ENCODE measurements at regions not wholly inside any gene's neighbourhood (a gene's known extent, or its start where the extent isn't known, plus 50 kb on each side); places are given as distances from the start of the nearest gene placed in this dataset.

DNA sequence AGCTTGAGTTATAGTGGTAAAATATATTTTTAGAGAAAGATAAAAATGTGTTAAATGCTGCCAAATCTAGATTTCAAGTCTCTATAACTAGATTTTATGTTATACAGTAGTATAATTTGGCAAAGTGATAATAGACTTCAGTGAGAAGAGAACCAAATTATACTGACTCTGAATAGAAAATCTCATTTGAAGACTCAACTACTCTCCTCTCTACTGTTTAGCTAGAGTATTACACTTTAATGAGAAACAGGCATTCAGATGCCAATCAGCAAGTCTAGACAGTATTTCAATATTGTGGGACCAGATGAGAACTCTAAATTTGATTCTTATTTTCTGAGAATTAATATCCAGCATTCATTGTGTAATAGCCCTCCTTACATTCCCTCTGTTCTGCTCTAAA is 311.2 kb downstream of the SLITRK5 start:
- Histone ChIP-seq H4K20me1 (ENCODE audit: insufficient read depth, low read depth, low read length) (no peaks in the 10 kb centered on the region), H2AFZ (ENCODE audit: low read length) (peak overlapping the region; percentile 79), H3K9ac (ENCODE audit: low read length) (no peak overlapping the region), H3K27ac (ENCODE audit: low read length) (no peak overlapping the region), H3K36me3 (ENCODE audit: insufficient read depth, low read length) (0 out of 2 replicates have a peak, but pooled peaks cover 2% of the 10 kb centered on the region), H3K9me3 (ENCODE audit: low read length) (peaks cover 6% of the 10 kb centered on the region), H3K4me1 (ENCODE audit: low read length) (no peaks in the 10 kb centered on the region), H3K4me3 (ENCODE audit: low read length) (no peak overlapping the region), H3K27me3 (ENCODE audit: low read length) (no peaks in the 10 kb centered on the region), H3K4me2 (ENCODE audit: low read depth, low read length, poor library complexity, severe bottlenecking) (no peak overlapping the region), H3K79me2 (ENCODE audit: low read length) (no peaks in the 10 kb centered on the region), H3K9me2 (replicated peaks; ENCODE audit: insufficient read depth, low read length) (no peaks in the 10 kb centered on the region)
- DNase-seq: peak; percentile 36

DNA sequence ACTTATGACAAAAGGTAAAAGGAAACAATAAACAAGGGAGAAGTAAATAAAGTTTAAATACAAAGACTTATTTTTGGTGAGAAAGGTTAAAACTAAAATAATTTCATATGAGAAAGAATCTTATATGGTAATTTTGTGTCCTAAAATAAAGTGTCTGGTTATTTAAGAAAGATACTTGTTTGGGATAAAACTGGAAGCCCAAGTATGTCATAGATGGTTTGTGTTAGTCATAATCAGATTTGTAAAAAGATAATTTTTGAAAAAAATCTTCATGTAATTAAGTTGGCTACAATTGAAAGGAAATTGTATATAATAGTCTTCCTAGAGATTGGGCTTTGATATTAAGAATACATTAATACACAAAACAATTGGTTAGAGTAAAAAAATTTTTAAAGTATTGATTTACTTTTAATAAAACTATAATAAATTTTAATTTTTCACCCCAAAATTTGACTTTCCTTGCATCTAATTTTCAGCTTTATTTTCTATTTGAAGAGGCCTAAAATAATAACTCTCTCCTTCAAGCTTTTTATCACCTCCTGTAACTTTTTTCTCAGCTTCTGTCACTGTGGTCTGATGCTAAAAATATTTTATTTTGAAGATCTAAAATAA is 315.6 kb downstream of the SLITRK5 start:
- H2AFZ ChIP-seq (ENCODE audit: low read length): no peak overlapping the region
- peaks cover 12% of the 10 kb centered on the region for H3K9me3 ChIP-seq (ENCODE audit: low read length)
- no peak for DNase-seq
- H3K79me2 ChIP-seq (ENCODE audit: low read length): no peaks in the 10 kb centered on the region
- no peak overlapping the region for H3K4me3 ChIP-seq (ENCODE audit: low read length)
- no peak overlapping the region for H3K27ac ChIP-seq (ENCODE audit: low read length)
- H3K9me2 ChIP-seq (replicated peaks; ENCODE audit: insufficient read depth, low read length): no peaks in the 10 kb centered on the region
- H3K36me3 ChIP-seq (ENCODE audit: insufficient read depth, low read length): 0 out of 2 replicates have a peak, but pooled peaks cover 5% of the 10 kb centered on the region
- no peaks in the 10 kb centered on the region for H4K20me1 ChIP-seq (ENCODE audit: insufficient read depth, low read depth, low read length)
- no peak overlapping the region for H3K4me2 ChIP-seq (ENCODE audit: low read depth, low read length, poor library complexity, severe bottlenecking)
- no peak overlapping the region for H3K9ac ChIP-seq (ENCODE audit: low read length)
- H3K4me1 ChIP-seq (ENCODE audit: low read length): peaks cover 7% of the 10 kb centered on the region; the same call in 1 of the 2 replicates
- H3K27me3 ChIP-seq (ENCODE audit: low read length): no peaks in the 10 kb centered on the region

DNA sequence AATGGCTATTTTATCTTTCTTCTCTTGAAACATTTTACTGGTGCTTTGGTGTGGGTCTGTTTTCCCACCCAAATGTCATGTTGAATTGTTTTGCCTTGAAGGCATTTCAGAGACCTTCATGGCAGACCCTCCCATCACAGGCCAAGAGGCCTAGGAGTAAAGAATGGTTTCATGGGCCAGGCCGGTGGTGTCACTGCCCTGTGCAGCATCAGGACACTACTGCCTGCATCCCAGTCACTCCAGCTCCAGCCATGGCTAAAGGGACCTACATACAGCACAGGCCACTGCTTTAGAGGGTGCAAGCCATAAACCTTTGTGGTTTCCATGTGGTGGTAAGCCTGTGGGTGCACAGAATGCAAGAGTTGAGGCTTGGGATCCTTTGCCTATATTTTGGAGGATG is 326.9 kb downstream of the SLITRK5 start:
- Histone ChIP-seq H2AFZ (ENCODE audit: low read length) (peak overlapping the region; percentile 34; the same call in 1 of the 2 replicates), H3K27me3 (ENCODE audit: low read length) (no peaks in the 10 kb centered on the region), H3K9me3 (ENCODE audit: low read length) (peaks cover 9% of the 10 kb centered on the region), H3K36me3 (ENCODE audit: insufficient read depth, low read length) (0 out of 2 replicates have a peak, but pooled peaks cover 2% of the 10 kb centered on the region), H3K4me1 (ENCODE audit: low read length) (no peaks in the 10 kb centered on the region), H3K27ac (ENCODE audit: low read length) (no peak overlapping the region), H3K9ac (ENCODE audit: low read length) (no peak overlapping the region), H3K4me3 (ENCODE audit: low read length) (no peak overlapping the region; the same call in 1 of the 2 replicates), H4K20me1 (ENCODE audit: insufficient read depth, low read depth, low read length) (no peaks in the 10 kb centered on the region), H3K9me2 (replicated peaks; ENCODE audit: insufficient read depth, low read length) (no peaks in the 10 kb centered on the region), H3K79me2 (ENCODE audit: low read length) (no peaks in the 10 kb centered on the region), H3K4me2 (ENCODE audit: low read depth, low read length, poor library complexity, severe bottlenecking) (no peak overlapping the region)
- no peak for DNase-seq

DNA sequence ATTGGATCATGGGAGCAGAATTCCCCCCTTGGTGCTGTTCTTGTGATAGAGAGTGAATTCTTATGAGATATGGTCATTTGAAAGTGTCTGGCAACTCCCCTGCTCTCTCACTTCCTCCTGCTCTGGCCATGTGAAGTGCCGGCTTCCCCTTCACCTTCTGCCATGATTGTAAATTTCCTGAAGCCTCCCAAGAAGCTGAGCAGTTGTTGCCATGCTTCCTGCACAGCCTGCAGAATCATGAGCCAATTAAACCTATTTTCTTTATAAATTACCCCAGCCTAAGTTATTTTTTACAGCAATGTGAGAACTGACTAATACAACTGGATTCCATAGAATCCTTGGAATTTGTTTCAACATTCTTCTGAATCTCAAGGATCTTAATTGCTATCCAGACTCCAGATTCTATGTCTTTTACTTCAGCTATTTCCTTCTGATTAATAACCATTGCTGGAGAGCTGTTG is 328.1 kb downstream of the SLITRK5 start:
- no peaks in the 10 kb centered on the region for H3K9me2 ChIP-seq (replicated peaks; ENCODE audit: insufficient read depth, low read length)
- no peak overlapping the region for H3K4me3 ChIP-seq (ENCODE audit: low read length)
- H3K4me1 ChIP-seq (ENCODE audit: low read length): no peaks in the 10 kb centered on the region
- H3K36me3 ChIP-seq (ENCODE audit: insufficient read depth, low read length): no peaks in the 10 kb centered on the region
- H3K27me3 ChIP-seq (ENCODE audit: low read length): no peaks in the 10 kb centered on the region
- peaks cover 9% of the 10 kb centered on the region for H3K9me3 ChIP-seq (ENCODE audit: low read length)
- peak overlapping the region; percentile 87 for H2AFZ ChIP-seq (ENCODE audit: low read length)
- no peaks in the 10 kb centered on the region for H4K20me1 ChIP-seq (ENCODE audit: insufficient read depth, low read depth, low read length)
- H3K4me2 ChIP-seq (ENCODE audit: low read depth, low read length, poor library complexity, severe bottlenecking): no peak overlapping the region
- DNase-seq: no peak
- H3K9ac ChIP-seq (ENCODE audit: low read length): no peak overlapping the region
- no peak overlapping the region for H3K27ac ChIP-seq (ENCODE audit: low read length)
- H3K79me2 ChIP-seq (ENCODE audit: low read length): no peaks in the 10 kb centered on the region

DNA sequence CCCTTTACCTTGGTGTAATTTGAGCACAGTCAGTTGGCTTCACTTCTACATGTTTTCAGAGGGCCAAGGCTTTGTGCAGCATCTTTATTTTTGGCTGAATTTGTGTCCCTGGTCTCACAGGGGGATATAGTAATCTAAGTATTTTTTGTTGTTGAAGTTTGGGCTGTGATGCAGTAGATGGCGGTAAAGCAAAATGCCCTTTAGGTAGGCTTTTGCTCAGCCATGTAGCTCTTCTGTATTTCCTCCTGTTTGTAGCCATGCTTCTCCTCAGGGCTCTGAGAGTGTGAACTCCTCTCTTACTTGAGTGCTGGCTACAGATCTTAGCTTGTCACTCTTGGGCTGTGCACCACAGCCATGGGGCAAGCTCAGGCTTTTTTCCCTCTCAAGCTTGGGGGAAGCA is 328.6 kb downstream of the SLITRK5 start:
- Histone ChIP-seq H3K9me3 (ENCODE audit: low read length) (peaks cover 9% of the 10 kb centered on the region), H3K36me3 (ENCODE audit: insufficient read depth, low read length) (no peaks in the 10 kb centered on the region), H2AFZ (ENCODE audit: low read length) (peak overlapping the region; percentile 87), H3K27me3 (ENCODE audit: low read length) (no peaks in the 10 kb centered on the region), H3K27ac (ENCODE audit: low read length) (no peak overlapping the region), H3K79me2 (ENCODE audit: low read length) (no peaks in the 10 kb centered on the region), H3K9ac (ENCODE audit: low read length) (no peak overlapping the region), H3K4me2 (ENCODE audit: low read depth, low read length, poor library complexity, severe bottlenecking) (no peak overlapping the region), H3K9me2 (replicated peaks; ENCODE audit: insufficient read depth, low read length) (no peaks in the 10 kb centered on the region), H3K4me1 (ENCODE audit: low read length) (peaks cover 2% of the 10 kb centered on the region; the same call in 1 of the 2 replicates), H3K4me3 (ENCODE audit: low read length) (no peak overlapping the region), H4K20me1 (ENCODE audit: insufficient read depth, low read depth, low read length) (no peaks in the 10 kb centered on the region)
- peak; percentile 72 for DNase-seq

DNA sequence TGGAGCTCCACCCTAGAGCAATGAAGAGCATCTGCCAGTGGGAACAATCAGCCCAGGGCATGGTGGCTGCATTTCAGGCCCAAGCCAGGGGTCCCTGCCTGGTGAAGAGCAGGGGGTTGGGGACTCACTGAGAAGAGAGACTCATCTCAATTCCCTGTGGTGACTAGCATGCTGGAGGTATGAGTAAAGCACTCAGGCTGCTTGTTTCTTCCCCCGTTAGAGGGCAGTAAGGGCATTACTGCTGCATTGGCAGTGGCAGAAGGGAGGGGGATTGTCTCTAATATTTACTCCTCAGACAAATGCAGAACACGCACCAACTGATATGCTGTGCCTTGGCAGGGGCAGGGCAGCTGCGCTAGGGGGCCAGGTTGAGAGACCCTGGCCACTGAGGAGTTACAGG is 329.1 kb downstream of the SLITRK5 start:
- Histone ChIP-seq H3K27ac (ENCODE audit: low read length) (no peak overlapping the region), H3K9ac (ENCODE audit: low read length) (no peak overlapping the region), H3K9me2 (replicated peaks; ENCODE audit: insufficient read depth, low read length) (no peaks in the 10 kb centered on the region), H3K4me2 (ENCODE audit: low read depth, low read length, poor library complexity, severe bottlenecking) (no peak overlapping the region), H3K9me3 (ENCODE audit: low read length) (peaks cover 9% of the 10 kb centered on the region), H3K27me3 (ENCODE audit: low read length) (no peaks in the 10 kb centered on the region), H3K79me2 (ENCODE audit: low read length) (no peaks in the 10 kb centered on the region), H3K4me3 (ENCODE audit: low read length) (no peak overlapping the region), H4K20me1 (ENCODE audit: insufficient read depth, low read depth, low read length) (no peaks in the 10 kb centered on the region), H3K36me3 (ENCODE audit: insufficient read depth, low read length) (no peaks in the 10 kb centered on the region), H2AFZ (ENCODE audit: low read length) (peak overlapping the region; percentile 87), H3K4me1 (ENCODE audit: low read length) (peaks cover 3% of the 10 kb centered on the region; the same call in 1 of the 2 replicates)
- DNase-seq: peak; percentile 66

DNA sequence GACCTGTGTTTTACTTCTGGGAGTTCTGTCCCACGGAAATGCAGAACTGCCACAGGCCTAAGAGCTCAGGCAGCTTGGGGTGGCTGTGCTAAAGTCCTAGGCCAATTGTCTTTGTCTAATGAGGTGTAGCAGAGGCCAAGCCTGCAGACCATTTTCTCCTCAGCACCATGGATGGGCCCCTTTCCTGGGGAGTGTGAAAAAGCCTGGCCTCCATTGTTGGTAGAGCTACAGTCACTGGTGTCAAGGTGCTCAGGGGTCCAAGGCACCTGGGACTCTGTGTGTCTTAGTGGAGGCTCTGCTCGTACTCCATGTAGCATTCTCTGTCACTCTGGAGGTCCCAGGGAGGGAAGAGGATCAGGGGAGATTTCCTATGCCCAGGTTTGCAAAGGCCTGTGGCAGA is 329.6 kb downstream of the SLITRK5 start:
- no peak for DNase-seq
- Histone ChIP-seq H3K4me2 (ENCODE audit: low read depth, low read length, poor library complexity, severe bottlenecking) (no peak overlapping the region), H3K27ac (ENCODE audit: low read length) (no peak overlapping the region), H4K20me1 (ENCODE audit: insufficient read depth, low read depth, low read length) (no peaks in the 10 kb centered on the region), H3K9me2 (replicated peaks; ENCODE audit: insufficient read depth, low read length) (no peaks in the 10 kb centered on the region), H3K36me3 (ENCODE audit: insufficient read depth, low read length) (no peaks in the 10 kb centered on the region), H2AFZ (ENCODE audit: low read length) (peak overlapping the region; percentile 87; the same call in 1 of the 2 replicates), H3K4me3 (ENCODE audit: low read length) (no peak overlapping the region), H3K79me2 (ENCODE audit: low read length) (no peaks in the 10 kb centered on the region), H3K9me3 (ENCODE audit: low read length) (peaks cover 9% of the 10 kb centered on the region), H3K27me3 (ENCODE audit: low read length) (no peaks in the 10 kb centered on the region), H3K9ac (ENCODE audit: low read length) (no peak overlapping the region), H3K4me1 (ENCODE audit: low read length) (peaks cover 3% of the 10 kb centered on the region; the same call in 1 of the 2 replicates)

DNA sequence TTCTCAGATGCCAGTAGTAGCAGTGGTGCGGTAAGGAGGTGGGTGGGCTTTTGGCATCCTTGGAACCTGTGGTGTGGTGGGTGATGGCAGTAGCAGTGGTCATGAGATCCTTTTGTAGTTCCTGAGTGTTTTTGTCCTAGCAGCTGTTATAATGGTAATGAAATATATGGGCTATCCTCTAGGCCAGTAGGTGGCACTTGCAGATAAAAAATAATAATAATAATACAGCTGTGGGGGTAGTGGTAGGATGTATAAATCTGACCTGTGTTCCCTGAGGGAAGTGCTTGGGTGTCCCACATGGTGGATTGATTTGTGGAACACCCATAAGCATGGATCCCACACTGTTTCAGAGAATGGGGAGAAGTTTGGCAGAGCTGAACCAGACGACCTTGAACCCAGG is 334.0 kb downstream of the SLITRK5 start:
- H3K27ac ChIP-seq (ENCODE audit: low read length): no peak overlapping the region
- no peaks in the 10 kb centered on the region for H3K9me2 ChIP-seq (replicated peaks; ENCODE audit: insufficient read depth, low read length)
- no peak overlapping the region for H3K4me2 ChIP-seq (ENCODE audit: low read depth, low read length, poor library complexity, severe bottlenecking)
- peak; percentile 68 for DNase-seq
- no peak overlapping the region for H3K9ac ChIP-seq (ENCODE audit: low read length)
- no peaks in the 10 kb centered on the region for H3K79me2 ChIP-seq (ENCODE audit: low read length)
- H4K20me1 ChIP-seq (ENCODE audit: insufficient read depth, low read depth, low read length): no peaks in the 10 kb centered on the region
- H3K36me3 ChIP-seq (ENCODE audit: insufficient read depth, low read length): no peaks in the 10 kb centered on the region
- H2AFZ ChIP-seq (ENCODE audit: low read length): peak overlapping the region; percentile 57
- H3K27me3 ChIP-seq (ENCODE audit: low read length): no peaks in the 10 kb centered on the region
- H3K9me3 ChIP-seq (ENCODE audit: low read length): 0 out of 2 replicates have a peak, but pooled peaks cover 3% of the 10 kb centered on the region
- peaks cover 3% of the 10 kb centered on the region; the same call in 1 of the 2 replicates for H3K4me1 ChIP-seq (ENCODE audit: low read length)
- H3K4me3 ChIP-seq (ENCODE audit: low read length): no peak overlapping the region
